ENCODE measurements at regions not wholly inside any gene's neighbourhood (a gene's known extent, or its start where the extent isn't known, plus 50 kb on each side); places are given as distances from the start of the nearest gene placed in this dataset.

GRCh38 chr21:28729887-28730286 lies 262.8 kb downstream of the LTN1 start:
- TF ChIP-seq CTCF (IDR thresholded peaks at IDR 0.05; ENCODE audit: insufficient read depth, low read depth, low read length) = no peak
- no peak for TF ChIP-seq EZH2 (IDR thresholded peaks at IDR 0.05; ENCODE audit: insufficient read depth, low read length)
